Adrenal gland (tissue), 5 donors: ENCODE measurements at regions not wholly inside any gene's neighbourhood (a gene's known extent, or its start where the extent isn't known, plus 50 kb on each side); places are given as distances from the start of the nearest gene placed in this dataset.

Experiments used
- POLR2A ChIP-seq, 2 donors: fragments of 450-650 bp; IDR thresholded peaks; one replicate each; pipeline ENCODE4 v1.6.1; 2017; ENCODE audit warnings: antibody characterized with exemption in 2 of 2, mild to moderate bottlenecking in 2 of 2, moderate library complexity in 1 of 2
- TF ChIP-seq, protein P1 (sequence below), 6 experiments: fragments of 450-650 bp in 4 of 6; fragments of 200-600 bp in 2 of 6; sonication (generic) in 1 of 6; IDR thresholded peaks; 1 replicate in 5 of 6; 2 replicates in 1 of 6; pipeline versions ENCODE4 v1.5.1 to v1.8.0; 2016 to 2021; ENCODE audit warnings: antibody characterized with exemption in 6 of 6, mild to moderate bottlenecking in 2 of 6, moderate library complexity in 1 of 6
- donor health status: DM: no; HTN: no; CAD: no.

- TF ChIP-seq, protein P1, sequence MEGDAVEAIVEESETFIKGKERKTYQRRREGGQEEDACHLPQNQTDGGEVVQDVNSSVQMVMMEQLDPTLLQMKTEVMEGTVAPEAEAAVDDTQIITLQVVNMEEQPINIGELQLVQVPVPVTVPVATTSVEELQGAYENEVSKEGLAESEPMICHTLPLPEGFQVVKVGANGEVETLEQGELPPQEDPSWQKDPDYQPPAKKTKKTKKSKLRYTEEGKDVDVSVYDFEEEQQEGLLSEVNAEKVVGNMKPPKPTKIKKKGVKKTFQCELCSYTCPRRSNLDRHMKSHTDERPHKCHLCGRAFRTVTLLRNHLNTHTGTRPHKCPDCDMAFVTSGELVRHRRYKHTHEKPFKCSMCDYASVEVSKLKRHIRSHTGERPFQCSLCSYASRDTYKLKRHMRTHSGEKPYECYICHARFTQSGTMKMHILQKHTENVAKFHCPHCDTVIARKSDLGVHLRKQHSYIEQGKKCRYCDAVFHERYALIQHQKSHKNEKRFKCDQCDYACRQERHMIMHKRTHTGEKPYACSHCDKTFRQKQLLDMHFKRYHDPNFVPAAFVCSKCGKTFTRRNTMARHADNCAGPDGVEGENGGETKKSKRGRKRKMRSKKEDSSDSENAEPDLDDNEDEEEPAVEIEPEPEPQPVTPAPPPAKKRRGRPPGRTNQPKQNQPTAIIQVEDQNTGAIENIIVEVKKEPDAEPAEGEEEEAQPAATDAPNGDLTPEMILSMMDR (IDR thresholded peaks at IDR 0.05) = no peak
- TF ChIP-seq POLR2A (IDR thresholded peaks at IDR 0.05) = no peak
These were observed 160.1 kb upstream of the ZC3H12C start for GRCh38 chr11:109933126-109933525.
